GM12892 (cell line): ENCODE measurements at regions not wholly inside any gene's neighbourhood (a gene's known extent, or its start where the extent isn't known, plus 50 kb on each side); places are given as distances from the start of the nearest gene placed in this dataset.

Experiments
- DNase-seq: peaks from one replicate; pipeline ENCODE4 v3.0.0; 2011; ENCODE audit not compliant: insufficient read length
- FAIRE-seq: peaks from 2 replicates; lab custom pipeline; 2011; peaks lifted over from hg19 to GRCh38; lab: Jason Lieb, UNC
- POLR2A ChIP-seq: IDR thresholded peaks from 2 replicates; pipeline ENCODE4 v1.6.1; 2011; ENCODE audit warnings: low read depth, low read length, control low read depth
- POLR2AphosphoS5 ChIP-seq: IDR thresholded peaks from 2 replicates; pipeline ENCODE4 v1.6.1; 2011; ENCODE audit warnings: low read depth, low read length, control low read depth
- TAF1 ChIP-seq: IDR thresholded peaks from 2 replicates; pipeline ENCODE4 v1.6.1; 2011; ENCODE audit warnings: low read depth, mild to moderate bottlenecking, control low read depth, low read length, borderline replicate concordance

GRCh38 chr1:101167891-101168290 lies 68.9 kb upstream of the S1PR1 start:
- DNase-seq (no peak), FAIRE-seq (no peak)
- TF ChIP-seq TAF1, result no peak
- TF ChIP-seq POLR2AphosphoS5, result no peak

GRCh38 chr1:101166583-101167120 lies 70.2 kb upstream of the S1PR1 start:
- FAIRE-seq (peak; percentile 36), DNase-seq (no peak)
- TF ChIP-seq POLR2A (no peak), POLR2AphosphoS5 (no peak), TAF1 (no peak)

GRCh38 chr1:101165954-101166353 lies 70.9 kb upstream of the S1PR1 start:
- DNase-seq (no peak), FAIRE-seq (no peak)
- no peak for TF ChIP-seq POLR2AphosphoS5
- TF ChIP-seq TAF1, result no peak
- TF ChIP-seq POLR2A, result no peak

GRCh38 chr1:101165532-101165931 lies 71.3 kb upstream of the S1PR1 start:
- DNase-seq, result no peak
- TF ChIP-seq TAF1, result no peak
- FAIRE-seq, result no peak

- FAIRE-seq (no peak), DNase-seq (no peak)
- TF ChIP-seq POLR2A (no peak), TAF1 (no peak), POLR2AphosphoS5 (no peak)
Observed at GRCh38 chr1:101164776-101165175, 72.0 kb upstream of the S1PR1 start.

- no peak for DNase-seq
- FAIRE-seq, result no peak
- TF ChIP-seq TAF1, result no peak
- TF ChIP-seq POLR2AphosphoS5, result no peak
- TF ChIP-seq POLR2A, result no peak
Observed at GRCh38 chr1:101162736-101163735, 73.8 kb upstream of the S1PR1 start.

GRCh38 chr1:101162300-101162699 lies 74.5 kb upstream of the S1PR1 start:
- FAIRE-seq, result no peak
- DNase-seq, result no peak
- TF ChIP-seq POLR2A (no peak), POLR2AphosphoS5 (no peak), TAF1 (no peak)

GRCh38 chr1:101161619-101162018 lies 75.2 kb upstream of the S1PR1 start:
- TF ChIP-seq POLR2A (no peak), TAF1 (no peak), POLR2AphosphoS5 (no peak)
- DNase-seq, result no peak
- FAIRE-seq, result no peak

- no peak for DNase-seq
- TF ChIP-seq TAF1, result no peak
- TF ChIP-seq POLR2AphosphoS5, result no peak
- FAIRE-seq, result no peak
Observed at GRCh38 chr1:101158424-101158823, 78.4 kb upstream of the S1PR1 start.

- DNase-seq (no peak), FAIRE-seq (no peak)
- no peak for TF ChIP-seq TAF1
- TF ChIP-seq POLR2A, result no peak
- no peak for TF ChIP-seq POLR2AphosphoS5
Observed at GRCh38 chr1:101154547-101154946, 82.3 kb upstream of the S1PR1 start.

- DNase-seq (no peak), FAIRE-seq (no peak)
- TF ChIP-seq POLR2AphosphoS5 (no peak), TAF1 (no peak), POLR2A (no peak)
Observed at GRCh38 chr1:101153692-101154091, 83.1 kb upstream of the S1PR1 start.

- TF ChIP-seq TAF1, result no peak
- TF ChIP-seq POLR2AphosphoS5, result no peak
- TF ChIP-seq POLR2A, result no peak
- FAIRE-seq (no peak), DNase-seq (no peak)
Observed at GRCh38 chr1:101152633-101153032, 84.2 kb upstream of the S1PR1 start.
